ENCODE measurements at regions not wholly inside any gene's neighbourhood (a gene's known extent, or its start where the extent isn't known, plus 50 kb on each side); places are given as distances from the start of the nearest gene placed in this dataset.

DNA sequence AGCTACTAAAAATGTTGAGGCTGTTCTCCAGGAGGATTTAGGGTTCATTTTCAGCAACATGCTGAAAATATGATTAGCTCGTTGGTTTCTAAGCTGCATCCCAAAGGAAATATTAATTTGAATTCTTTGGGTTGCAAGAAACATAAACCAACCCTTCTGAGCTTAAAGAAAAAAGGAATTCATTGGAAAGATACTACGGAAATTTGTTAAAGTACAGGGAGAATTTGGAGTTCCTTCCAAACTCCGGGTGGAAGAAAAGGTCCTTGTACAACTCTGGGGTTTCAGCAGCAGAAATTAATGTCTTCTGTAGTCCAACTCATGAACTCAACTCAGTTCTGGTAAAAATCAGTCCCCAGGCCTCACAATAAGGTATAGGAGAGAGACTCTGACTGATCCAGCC lies 712.9 kb downstream of the UTRN start:
- FAIRE-seq, result no peak

DNA sequence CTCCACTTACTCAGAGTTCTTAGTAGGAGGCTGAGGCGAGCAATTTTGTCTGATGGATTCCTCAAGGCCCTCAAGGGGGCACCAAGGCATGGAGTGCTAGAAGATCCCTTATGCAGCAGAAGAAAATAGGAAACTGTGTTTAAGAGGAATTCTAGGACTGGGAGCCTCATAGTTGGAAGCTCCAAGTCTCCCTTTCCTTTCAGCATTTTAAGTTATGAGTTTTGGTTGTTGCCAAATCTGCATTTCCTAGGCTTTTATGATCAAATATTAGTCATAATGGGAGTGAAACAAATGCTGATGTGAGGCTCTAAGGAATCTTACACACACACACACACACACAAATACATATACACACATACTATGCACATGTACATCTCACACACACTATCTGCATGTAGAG lies 714.0 kb downstream of the UTRN start:
- no peak for FAIRE-seq

DNA sequence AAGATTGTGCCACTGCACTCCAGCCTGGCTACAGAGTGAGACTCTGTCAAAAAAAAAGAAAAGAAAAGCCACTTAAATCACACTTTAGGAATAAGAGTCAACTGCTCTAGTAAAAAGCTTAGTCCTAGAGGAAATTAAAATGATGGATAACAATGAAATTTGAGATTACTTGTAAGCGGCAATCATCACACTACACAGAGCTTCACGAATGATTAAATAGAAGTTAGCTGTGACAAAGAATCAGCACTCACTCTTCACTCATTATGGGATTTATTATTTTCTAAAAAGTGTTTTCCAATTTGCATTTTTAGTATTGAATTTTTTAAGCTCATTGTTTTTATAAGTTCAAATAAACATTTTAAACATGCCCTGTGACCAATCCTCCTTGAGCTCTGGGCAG lies 718.0 kb downstream of the UTRN start:
- FAIRE-seq, result no peak

DNA sequence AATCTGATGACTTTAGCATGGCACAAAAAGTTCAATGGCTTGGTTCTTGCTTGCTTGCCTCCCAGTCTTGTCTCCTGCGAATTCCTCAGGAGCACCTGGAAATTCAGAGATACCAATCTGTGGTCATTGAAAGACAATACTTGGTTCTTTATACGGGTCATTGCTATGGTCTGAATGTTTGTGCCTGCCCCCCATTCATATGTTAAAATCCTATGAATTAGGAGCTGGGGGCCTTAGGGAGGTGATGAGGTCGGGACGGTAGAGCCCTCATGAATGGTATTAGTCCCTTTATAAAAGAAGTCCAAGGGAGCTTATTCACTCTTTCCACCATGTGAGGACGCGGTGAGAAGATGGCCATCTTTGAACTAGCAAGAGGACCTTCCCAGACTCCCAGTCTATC lies 721.8 kb downstream of the UTRN start:
- no peak for FAIRE-seq

DNA sequence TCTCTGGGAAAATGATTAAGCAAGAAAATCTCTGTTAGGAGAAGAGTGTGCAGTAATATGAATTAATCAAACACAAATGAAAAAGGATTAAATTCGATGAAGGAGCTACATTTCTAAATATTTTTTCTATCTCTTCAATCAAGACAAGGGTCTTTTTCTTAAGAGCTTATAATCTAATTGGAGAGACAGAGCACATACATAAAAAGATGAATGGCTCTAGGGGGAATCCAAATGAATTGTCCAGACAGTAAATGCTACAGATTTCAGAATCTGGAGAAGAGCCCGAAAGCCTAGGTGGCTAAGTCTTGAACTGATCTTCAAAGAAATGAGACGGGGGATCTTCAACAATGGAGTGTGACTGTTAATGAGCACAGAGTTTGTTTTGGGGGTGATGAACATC lies 723.6 kb downstream of the UTRN start:
- FAIRE-seq, result no peak

DNA sequence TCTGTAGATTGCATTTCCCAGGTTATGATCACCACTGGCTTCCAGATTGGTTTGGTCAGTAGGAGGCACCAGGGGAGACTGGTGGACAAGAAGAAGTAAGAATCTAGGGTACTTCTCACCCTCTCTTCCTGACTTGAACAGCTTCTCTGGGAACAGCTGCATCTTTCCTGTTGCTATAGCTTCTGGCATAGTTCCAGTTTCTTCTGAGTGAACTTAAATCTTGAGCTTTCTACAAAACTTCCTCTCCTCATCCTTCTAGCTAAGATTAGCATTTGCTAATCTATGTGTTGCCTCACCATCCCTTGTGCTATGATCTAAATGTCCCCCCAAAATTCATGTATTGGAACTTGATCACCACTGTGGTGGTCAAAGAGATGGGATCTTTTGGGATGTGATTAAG lies 724.6 kb downstream of the UTRN start:
- no peak for FAIRE-seq

DNA sequence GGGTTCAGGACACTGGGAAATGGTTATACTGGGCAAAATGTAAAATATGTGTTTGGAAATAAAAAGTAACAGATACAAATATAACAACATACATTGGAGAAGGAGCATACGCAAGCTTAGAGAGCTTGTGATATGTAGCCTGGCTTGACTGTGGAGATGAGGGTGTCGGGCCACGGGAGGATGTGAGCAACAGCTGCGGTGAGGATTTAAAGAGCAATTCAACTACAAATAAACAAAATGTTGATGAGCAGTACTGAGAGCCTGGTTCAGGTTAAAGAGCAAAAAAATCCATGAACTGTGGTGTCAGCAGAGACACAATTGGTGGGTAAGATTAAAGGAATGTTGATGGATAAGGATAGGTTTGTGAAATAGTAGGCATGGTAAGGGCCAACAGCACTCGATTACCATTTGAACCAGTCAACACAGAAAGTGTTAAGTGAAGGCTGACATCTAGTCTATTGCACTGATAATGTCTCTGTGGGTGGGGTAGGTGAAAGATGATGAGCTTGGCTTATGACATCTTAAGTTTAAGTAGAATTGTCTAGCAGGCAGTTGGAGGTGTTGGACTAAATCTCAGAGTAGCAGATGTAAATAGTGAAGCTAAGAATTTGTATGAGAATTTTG lies 723.2 kb downstream of the EPM2A start:
- FAIRE-seq, result no peak

DNA sequence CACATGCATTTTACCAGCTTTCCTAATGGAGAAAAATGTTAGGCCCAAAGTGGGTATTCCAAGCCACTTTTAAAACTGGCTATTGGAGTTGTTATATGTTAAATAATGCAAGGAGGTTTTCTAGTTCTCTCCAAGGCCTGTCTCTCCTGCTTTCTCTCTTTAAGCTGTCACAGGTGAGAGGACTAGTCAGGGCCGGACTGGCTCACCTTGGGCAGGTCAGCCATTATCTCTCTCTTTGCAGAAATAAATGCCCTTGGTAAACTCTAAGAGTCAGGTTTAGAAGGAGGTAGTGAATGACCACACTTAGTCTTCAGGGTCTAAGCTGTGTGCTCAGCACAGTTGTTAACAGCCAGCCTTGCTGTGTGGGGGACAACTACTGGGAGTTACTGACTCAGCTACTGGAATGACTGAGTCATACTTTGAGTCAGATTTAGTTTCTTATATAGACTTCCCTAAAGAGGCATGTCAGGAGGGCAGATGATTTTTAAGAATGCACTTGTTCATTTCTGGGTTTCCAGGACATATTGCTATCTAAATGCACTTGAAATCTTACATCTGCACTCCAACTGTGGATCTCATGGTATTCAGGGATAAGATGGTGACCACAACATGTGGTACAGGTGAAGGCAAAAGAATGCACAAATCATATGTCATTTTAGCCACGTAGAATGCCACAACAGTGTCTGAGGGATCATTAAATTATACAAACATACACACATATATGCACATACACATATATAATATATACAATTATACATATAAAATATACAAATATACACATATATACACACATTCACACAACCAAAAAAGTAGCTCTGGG lies 719.4 kb downstream of the EPM2A start:
- no peak for FAIRE-seq

DNA sequence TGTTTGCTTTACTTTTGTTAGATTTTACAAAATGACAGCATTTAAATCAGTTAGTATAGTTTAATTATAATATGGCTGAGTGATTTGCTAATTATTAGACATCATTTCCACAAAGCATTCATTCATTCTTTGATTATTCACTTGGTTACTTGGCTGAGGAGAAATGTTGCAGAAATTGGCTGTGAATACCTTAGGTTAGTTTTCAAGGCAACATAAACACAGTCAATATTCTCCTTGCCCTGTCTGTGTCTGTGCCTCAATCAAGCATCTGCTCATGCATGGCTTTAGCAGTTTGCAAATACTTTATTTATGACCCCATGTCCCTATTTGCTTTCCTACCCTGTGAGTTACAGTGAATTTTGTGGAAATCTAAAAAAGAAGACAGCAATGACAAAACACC lies 718.3 kb downstream of the EPM2A start:
- no peak for FAIRE-seq

DNA sequence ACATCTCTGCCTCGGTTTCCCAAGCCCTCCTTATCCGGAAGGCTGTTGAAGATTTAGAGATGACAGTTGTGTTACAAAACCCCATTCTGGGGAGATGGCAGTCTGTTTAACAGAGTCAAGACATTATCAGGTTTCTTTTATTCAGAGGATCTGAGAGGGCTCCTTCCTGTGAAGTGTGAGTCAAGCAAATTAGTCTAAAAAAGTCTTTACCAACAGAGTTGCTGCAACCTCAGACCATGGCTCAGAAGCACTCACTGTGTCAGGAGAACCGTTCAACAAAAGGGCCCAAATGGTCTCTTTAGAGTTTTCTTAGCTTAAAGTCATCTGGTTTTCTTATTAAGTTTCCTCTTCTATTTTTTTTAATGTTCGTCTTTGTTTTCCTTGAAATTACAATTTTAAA lies 717.8 kb downstream of the EPM2A start:
- FAIRE-seq, result no peak

DNA sequence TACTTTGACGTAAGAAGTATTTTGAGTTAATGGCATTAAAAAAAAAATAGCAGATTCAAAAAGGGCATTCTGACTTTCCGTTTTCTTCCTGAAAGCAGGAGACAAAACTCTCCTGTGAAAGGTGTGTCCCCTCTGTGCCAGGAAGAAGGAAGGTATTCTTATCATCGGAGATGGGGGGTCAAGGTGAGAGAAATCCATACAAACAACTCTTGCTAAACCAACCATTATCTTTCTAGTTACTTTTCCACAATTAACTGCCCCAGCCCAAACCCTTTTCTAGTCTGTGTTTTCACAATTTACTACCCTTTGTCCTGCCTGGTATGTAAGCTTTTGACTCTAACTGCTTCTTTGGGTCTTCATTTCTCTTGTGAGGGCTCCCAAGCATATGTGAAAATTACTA lies 717.3 kb downstream of the EPM2A start:
- no peak for FAIRE-seq

DNA sequence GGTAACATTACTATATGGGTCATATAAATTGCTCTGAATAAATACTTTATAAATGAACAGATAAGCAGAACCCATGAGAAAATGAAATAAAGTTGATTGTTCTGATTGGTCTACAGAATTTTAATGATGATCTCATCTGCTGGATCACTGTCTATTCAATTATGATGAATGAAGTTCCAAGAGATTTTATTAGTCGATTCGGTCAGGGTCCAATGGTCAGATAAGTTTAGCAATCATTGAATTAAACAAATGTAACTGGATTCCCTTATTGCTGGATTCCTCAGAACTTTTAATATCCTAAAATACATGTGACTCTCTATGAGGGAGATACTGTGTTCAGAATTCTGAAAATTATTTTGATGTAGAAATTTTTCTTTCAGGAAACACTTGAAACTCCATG lies 715.2 kb downstream of the EPM2A start:
- no peak for FAIRE-seq

DNA sequence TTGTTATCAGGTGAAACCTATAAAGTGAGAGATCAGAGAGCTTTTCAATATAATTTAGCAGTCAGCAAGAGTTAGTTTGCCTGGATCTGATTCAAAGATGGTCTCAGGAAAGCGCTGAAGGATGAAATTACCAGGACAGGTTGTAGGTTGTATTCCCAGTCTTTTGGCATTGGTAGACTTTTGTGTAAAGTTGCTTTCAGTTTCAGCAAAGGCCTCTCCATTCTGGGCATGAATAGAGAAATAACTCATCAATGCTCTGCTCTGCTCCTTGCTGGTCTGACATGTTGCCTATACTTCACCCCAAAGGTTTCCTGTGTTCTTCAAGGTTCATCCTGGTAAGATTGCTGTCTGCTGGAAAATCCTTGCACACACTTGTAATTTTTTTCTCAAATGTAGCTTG lies 714.8 kb downstream of the EPM2A start:
- no peak for FAIRE-seq

DNA sequence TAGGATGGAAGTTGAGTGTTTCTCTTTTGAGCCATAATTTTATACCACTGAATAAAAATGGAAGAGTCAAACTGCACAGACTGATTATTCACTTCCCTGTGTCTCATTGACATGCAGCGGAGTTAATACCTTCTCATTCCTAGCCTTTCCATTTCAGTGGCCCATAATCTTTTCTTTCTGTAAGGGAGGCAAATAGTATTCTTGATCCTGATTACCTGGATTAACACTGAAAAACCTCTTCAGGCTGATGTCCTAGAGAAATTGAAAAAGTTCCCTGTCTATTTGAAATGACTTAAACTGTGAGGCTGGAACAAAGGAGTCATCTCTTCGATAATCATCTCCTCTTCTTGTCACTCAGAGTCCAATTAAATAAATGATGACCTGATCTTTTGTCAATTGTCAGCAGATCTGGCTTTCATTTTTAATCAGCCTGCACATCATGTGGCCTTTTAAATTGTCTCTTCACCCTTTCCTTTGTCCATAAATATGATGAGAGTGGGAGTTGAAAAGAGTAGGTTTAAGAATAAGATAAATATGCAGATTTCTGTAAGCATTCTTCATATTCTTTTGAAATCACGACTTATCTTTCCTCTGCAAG lies 713.0 kb downstream of the EPM2A start:
- no peak for FAIRE-seq

DNA sequence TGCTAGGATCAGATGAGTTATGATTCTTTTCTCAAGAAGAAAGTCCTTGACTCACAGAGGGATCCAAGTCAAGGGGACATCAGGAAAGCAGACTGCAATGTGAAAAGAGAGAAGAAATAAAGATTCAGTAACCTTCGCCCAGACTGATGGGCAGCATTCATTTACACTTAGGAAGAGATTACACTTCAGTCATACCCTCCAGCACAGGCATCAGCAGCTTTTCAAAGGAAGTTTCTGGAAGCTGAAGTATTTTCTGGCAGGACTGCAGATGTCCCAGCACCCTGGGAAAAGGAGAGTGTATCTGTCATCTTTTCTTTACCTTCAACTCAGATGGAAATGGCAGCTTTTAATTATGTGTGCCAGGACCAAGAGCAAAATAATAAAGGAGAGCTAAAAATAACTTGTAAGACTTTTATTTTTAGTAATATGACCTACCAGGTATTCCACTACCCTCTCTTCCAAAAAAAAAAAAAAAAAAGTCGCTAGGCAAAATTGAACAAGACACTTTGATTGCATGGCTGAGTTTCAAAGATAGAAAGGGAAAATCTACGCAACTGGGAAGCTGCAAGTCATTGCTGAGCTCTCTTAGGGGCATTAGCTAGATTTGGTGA lies 712.1 kb downstream of the EPM2A start:
- FAIRE-seq, result no peak

DNA sequence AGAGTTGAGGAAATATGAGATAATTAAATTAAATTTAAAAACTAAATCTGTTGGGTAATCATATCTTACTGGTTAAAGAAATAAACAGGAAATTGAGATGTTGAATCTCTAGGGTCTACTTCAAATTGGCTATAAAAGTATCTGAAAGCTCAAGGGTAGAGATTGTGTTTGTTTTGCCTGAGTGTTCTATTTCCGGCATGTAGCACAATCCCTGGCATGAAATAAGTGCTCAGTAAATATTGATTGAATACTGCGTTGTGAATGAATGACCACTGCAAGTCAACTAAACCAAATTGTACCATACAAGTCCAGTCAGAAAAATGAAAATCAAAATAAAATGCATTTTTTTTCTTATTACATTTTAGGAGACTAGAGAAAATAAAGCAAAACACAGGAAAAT lies 709.8 kb downstream of the EPM2A start:
- no peak for FAIRE-seq

DNA sequence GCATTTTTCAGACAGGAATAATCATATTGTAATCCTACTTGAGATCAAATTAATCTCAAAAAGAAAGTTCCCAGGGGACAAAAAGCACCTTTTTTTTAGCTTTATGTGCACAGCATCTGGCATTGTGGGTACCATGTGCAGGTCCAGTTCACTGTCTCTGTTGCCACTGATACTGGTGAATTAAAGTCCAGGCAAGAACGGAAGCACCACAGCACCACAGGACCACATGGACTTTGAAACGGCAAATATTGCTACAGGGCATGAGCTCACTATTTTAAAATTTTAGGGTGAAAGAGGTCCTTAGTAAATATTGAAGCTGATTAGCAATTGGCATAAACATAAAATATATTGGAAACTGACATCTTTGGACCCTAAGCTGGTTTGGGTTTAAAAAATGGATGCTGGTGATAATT lies 709.0 kb downstream of the EPM2A start:
- no peak for FAIRE-seq

DNA sequence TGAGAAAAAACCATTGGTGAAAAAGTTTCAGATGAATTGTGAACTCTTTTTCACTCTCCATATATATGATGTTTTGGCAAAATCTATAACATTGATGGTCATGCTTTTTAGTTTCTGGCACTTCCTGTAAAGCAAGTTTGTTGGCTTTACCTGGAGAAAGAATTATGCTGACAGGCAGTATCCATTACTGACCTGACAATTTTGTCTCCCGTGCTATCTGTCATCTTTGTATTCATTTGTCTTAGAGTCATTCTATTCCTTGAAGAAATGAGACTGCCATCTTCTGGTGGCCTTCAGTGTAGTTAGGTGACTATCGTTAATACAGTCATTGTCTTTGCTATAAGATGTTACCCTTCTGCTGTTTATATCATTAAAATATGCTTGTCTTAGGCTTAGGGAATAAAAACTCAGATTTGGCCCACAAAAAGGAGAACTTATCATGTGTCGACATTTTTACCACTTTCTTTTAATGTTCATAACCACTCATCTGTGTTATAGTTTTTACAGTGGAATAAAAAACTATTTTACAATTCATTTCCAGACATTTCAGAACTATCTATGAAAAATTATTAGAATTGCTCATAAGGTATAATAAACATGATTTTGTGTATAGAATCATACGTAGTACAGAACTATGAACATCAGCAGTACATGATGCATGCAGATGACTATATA lies 707.0 kb downstream of the EPM2A start:
- FAIRE-seq, result no peak

DNA sequence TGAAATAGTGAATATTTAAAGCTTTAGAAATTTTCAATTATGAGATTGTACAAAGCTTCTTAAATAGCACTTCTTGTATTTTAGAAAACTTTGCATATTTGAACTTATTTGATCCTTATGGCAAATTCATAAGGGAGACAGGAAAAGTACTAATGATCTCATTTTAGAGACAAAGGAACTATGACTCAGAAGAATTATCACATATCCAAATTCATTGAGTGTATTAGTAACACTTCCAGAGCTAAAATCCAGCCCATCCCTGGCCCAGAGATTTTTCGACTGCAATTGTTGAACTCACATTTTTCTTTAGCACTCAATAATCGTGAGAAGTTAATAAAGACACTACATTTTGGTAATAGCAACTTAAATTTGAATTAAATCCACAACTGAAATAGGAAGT lies 704.3 kb downstream of the EPM2A start:
- FAIRE-seq, result no peak

DNA sequence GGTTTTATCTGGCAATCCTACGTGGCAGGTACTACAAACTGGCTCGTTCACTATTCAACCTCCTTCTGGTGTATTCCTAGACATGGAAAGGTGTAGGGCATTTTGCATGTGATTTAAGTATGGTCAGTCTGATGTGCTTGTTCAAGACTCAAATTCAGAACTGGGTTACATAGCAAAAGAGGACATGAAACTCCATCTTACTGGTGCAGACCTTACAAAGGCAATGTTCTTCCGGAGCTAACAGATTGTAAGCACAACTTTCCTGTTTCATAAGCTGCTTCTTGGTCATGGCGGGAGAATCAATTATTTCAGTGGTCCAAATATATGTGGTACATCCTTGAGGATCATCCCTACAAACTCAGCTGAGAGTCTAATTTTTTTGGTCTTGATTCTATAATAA lies 703.4 kb downstream of the EPM2A start:
- FAIRE-seq, result no peak

DNA sequence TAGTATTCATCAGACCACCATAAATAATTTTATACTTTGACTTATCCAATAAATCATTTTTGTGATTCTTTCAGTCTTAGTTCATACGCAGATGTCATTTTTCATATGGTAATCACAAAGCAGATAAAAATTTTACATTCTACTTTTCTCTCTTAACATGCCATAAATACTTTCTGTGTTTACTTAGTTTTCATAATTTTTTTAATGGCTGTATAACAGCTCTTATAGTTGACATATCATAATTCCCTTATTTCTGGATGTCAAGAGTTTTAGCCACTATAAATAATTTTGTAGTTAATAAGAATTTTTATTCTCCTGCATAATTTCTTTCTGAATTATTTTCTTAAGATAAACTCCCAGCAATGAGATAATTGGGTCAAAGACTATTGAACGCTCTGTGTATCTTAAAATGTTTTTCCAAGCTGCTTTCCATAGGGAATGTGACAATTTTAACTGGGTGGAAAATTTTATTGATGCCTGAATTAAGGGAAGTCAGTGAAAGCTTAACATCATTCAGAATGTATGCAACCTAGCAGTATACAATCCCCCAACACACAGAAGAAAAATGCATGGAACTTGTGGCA lies 702.7 kb downstream of the EPM2A start:
- FAIRE-seq, result no peak

DNA sequence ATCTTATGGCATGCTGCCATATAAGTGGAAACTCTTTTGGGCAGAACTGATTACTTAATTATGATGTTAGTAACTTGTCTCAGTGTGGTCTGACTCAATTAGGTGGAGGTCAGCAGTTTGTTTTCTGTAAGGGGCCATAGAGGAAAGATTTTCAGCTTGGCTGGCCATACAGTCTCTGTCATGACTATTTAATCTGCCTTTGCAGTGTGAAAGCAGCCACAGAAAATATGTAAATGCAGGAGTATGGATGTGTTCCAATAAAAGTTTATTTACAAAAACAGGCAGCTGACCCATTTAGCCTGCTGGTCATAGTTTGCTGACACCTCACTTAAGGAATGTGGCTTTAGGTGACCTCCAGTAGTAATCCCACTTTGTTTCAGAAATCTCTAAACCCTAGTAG lies 700.7 kb downstream of the EPM2A start:
- FAIRE-seq, result no peak

DNA sequence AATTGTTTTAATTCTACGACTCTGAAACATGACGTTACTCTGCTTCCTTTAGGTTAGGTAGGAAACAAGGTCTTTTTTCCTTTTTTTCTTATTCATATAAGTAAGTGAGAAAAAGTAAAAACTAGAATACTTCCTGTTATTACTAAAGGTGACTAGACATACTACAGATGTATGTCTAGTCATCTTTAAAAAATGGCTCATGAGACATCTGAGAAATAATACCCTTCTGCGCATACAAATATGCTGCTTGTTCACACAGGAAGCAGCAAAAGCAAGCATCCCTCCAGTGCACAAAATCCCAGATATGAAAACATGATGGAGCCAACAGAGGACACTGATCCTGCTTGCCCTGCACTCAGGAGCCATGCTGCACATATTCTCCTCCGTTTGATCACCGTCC lies 699.1 kb downstream of the EPM2A start:
- no peak for FAIRE-seq
